Fibroblast of mammary gland (primary cell): ENCODE measurements at regions not wholly inside any gene's neighbourhood (a gene's known extent, or its start where the extent isn't known, plus 50 kb on each side); places are given as distances from the start of the nearest gene placed in this dataset.
"Not testable (repeated sequence)": the region's sequence is repeated elsewhere in the genome, so short reads cannot be mapped to it uniquely, and the experiment has no call there.

Experiments
- DNase-seq: peaks from one replicate; pipeline ENCODE4 v3.0.0-alpha.2; 2010; ENCODE audit warnings: low read depth
- H3K4me3 ChIP-seq: 2 replicates; pipeline ENCODE4 v1.5.1; 2011; ENCODE audit warnings: low read depth, mild to moderate bottlenecking, low read length, moderate library complexity; ENCODE audit not compliant: control insufficient read depth
- CTCF ChIP-seq: conservative IDR thresholded peaks from 2 replicates; pipeline ENCODE4 v1.5.1; 2011; ENCODE audit warnings: low read depth, low read length, inconsistent platforms; ENCODE audit not compliant: control insufficient read depth, insufficient read depth

- no peak overlapping the region for H3K4me3 ChIP-seq
- DNase-seq: no peak
- TF ChIP-seq CTCF: no peak
Observed at GRCh38 chr9:106020186-106020585, 325.8 kb downstream of the TMEM38B start.

GRCh38 chr9:106023455-106023854 lies 329.1 kb downstream of the TMEM38B start:
- TF ChIP-seq CTCF: no peak
- DNase-seq: no peak

GRCh38 chr9:106025453-106025852 lies 331.1 kb downstream of the TMEM38B start:
- DNase-seq: no peak
- no peak for TF ChIP-seq CTCF

More at GRCh38 chr9:106023455-106023854, 329.1 kb downstream of the TMEM38B start:
- no peak overlapping the region for H3K4me3 ChIP-seq

GRCh38 chr9:106030146-106030545 lies 335.8 kb downstream of the TMEM38B start:
- H3K4me3 ChIP-seq, DNase-seq: not testable (repeated sequence)

More at GRCh38 chr9:106025453-106025852, 331.1 kb downstream of the TMEM38B start:
- no peak overlapping the region for H3K4me3 ChIP-seq

DNA sequence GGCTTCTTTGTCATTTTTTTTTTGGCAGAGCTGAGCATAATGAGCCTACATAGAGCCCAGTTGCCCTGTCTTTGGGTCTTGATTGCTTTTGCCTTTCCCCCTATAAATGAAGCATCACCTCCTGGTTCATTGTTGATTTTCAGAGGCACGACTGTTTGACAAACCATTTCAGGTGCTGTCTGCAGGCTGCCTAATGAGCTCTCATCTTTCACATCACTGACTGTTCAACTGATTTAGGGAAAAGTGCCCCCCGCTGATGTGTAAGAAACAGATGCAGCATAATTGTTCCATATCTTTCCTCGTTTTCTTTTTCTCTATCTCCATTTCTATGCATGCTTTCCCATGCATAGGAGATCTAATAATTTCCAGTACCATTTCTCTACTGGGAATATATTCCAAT lies 338.6 kb downstream of the TMEM38B start:
- H3K4me3 ChIP-seq: no peak overlapping the region
- TF ChIP-seq CTCF: no peak
- no peak for DNase-seq

DNA sequence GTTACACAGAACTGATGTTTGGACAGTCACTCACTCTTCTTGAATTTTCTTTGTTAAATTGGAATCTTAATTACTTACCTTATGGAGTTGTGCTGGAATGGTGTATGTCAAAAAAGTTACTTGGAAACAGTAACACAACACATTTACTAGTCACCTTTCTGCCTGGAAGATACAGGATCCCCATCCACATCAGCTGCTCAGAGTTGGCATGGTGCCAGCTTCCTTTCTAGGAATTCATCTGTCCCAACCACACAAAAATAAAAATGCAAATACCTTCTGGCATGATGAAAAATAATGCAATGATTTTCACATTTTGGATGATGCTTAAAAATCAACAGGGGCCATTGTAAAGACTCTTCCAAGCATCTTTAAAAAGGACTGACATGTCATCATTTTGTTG lies 341.5 kb downstream of the TMEM38B start:
- DNase-seq: no peak
- TF ChIP-seq CTCF: no peak
- no peak overlapping the region for H3K4me3 ChIP-seq

- no peak overlapping the region for H3K4me3 ChIP-seq
- no peak for TF ChIP-seq CTCF
- DNase-seq: no peak
Observed at GRCh38 chr9:106038266-106039001, 344.1 kb downstream of the TMEM38B start.
